ENCODE measurements at regions not wholly inside any gene's neighbourhood (a gene's known extent, or its start where the extent isn't known, plus 50 kb on each side); places are given as distances from the start of the nearest gene placed in this dataset.

GRCh38 chr6:144474904-144475303 is 189.8 kb downstream of the UTRN start:
- Histone ChIP-seq H3K79me2 (ENCODE audit: insufficient read depth, low read length) (no peaks in the 10 kb centered on the region), H3K9me3 (ENCODE audit: low read length) (no peaks in the 10 kb centered on the region), H3K27me3 (ENCODE audit: control insufficient read depth in 1 of 2, insufficient read depth in 2 of 2, low read length in 2 of 2) (no peaks in the 10 kb centered on the region), H3K27ac (ENCODE audit: extremely low read length, insufficient read depth, low read length) (no peak overlapping the region), H2AFZ (ENCODE audit: low read length) (no peak overlapping the region), H3K4me1 (ENCODE audit: insufficient read depth, low read length) (no peaks in the 10 kb centered on the region), H4K20me1 (ENCODE audit: insufficient read depth, low read length) (no peaks in the 10 kb centered on the region), H3K9ac (ENCODE audit: insufficient read depth, low read depth, low read length) (no peak overlapping the region), H3K4me2 (ENCODE audit: low read depth, low read length) (no peak overlapping the region), H3K4me3 (replicated peaks in 1 of 3; ENCODE audit: insufficient read depth in 1 of 3, low read depth in 2 of 3, low read length in 3 of 3) (no peak overlapping the region), H3K36me3 (replicated peaks in 1 of 2; ENCODE audit: control insufficient read depth in 1 of 2, insufficient read depth in 2 of 2, low read length in 2 of 2) (peaks cover 36 to 74% of the 10 kb centered on the region in 2 experiments)
- no peak for DNase-seq (ENCODE audit: low spot score)
- CTCF ChIA-PET (ENCODE audit: low intra/inter-chr PET ratio, low total read pairs) = no interaction called here
- no peak for TF ChIP-seq MTF2 (CRISPR knock-in tag; IDR thresholded peaks at IDR 0.05; ENCODE audit: borderline replicate concordance)
- TF ChIP-seq ZNF292 (CRISPR knock-in tag; IDR thresholded peaks at IDR 0.05; ENCODE audit: borderline replicate concordance, low read depth) = no peak
- TF ChIP-seq CENPBD1 (CRISPR knock-in tag; IDR thresholded peaks at IDR 0.05; ENCODE audit: borderline replicate concordance, low read depth) = no peak
- TF ChIP-seq MED1 (CRISPR knock-in tag; IDR thresholded peaks at IDR 0.05) = no peak
- TF ChIP-seq RBM22 (optimal IDR thresholded peaks at IDR 0.05; ENCODE audit: low read length) = peak; percentile 18
- FAIRE-seq = no peak
- intact Hi-C loops (cut with micrococcal nuclease; ENCODE audit: unreplicated experiment) = no loop called here
- no peak for ATAC-seq
- BruUV-seq (replicated peaks) = no TSS peak
- in situ Hi-C loops (cut with HindIII; ENCODE audit: extremely low pct_ligation_motif_present, low pct_unique_long_range_greater_than_20kb) = no loop called here
- POLR2A ChIA-PET = no interaction called here

- BruUV-seq (replicated peaks) = no TSS peak
- no peaks in the 10 kb centered on the region for H3K27me3 ChIP-seq (ENCODE audit: control insufficient read depth in 1 of 2, insufficient read depth in 2 of 2, low read length in 2 of 2)
- TF ChIP-seq ZBTB2 (CRISPR knock-in tag; IDR thresholded peaks at IDR 0.05; ENCODE audit: low read depth) (no peak), SP1 (IDR thresholded peaks at IDR 0.05) (no peak), SP1 (CRISPR knock-in tag; IDR thresholded peaks at IDR 0.05) (no peak), PRDM4 (CRISPR knock-in tag; IDR thresholded peaks at IDR 0.05; ENCODE audit: borderline replicate concordance) (no peak), PHF21A (CRISPR knock-in tag; IDR thresholded peaks at IDR 0.05) (no peak), MTA3 (CRISPR knock-in tag; IDR thresholded peaks at IDR 0.05) (no peak), GATA4 (IDR thresholded peaks at IDR 0.05; ENCODE audit: borderline replicate concordance, low read depth) (no peak)
- H2AFZ ChIP-seq (ENCODE audit: low read length) = no peak overlapping the region
- no peaks in the 10 kb centered on the region for H3K9me3 ChIP-seq (ENCODE audit: low read length)
- CTCF ChIA-PET (ENCODE audit: low intra/inter-chr PET ratio, low total read pairs) = no interaction called here
- no peak for FAIRE-seq
- H3K36me3 ChIP-seq (replicated peaks in 1 of 2; ENCODE audit: control insufficient read depth in 1 of 2, insufficient read depth in 2 of 2, low read length in 2 of 2) = peaks cover 40 to 79% of the 10 kb centered on the region in 2 experiments
- H3K4me1 ChIP-seq (ENCODE audit: insufficient read depth, low read length) = no peaks in the 10 kb centered on the region
- no peak overlapping the region for H3K4me2 ChIP-seq (ENCODE audit: low read depth, low read length)
- H3K27ac ChIP-seq (ENCODE audit: extremely low read length, insufficient read depth, low read length) = no peak overlapping the region
- intact Hi-C loops (cut with micrococcal nuclease; ENCODE audit: unreplicated experiment) = no loop called here
- no peak overlapping the region for H3K9ac ChIP-seq (ENCODE audit: insufficient read depth, low read depth, low read length)
- H4K20me1 ChIP-seq (ENCODE audit: insufficient read depth, low read length) = no peaks in the 10 kb centered on the region
- POLR2A ChIA-PET = no interaction called here
- ATAC-seq = no peak
- in situ Hi-C loops (cut with HindIII; ENCODE audit: extremely low pct_ligation_motif_present, low pct_unique_long_range_greater_than_20kb) = no loop called here
- no peak overlapping the region for H3K4me3 ChIP-seq (replicated peaks in 1 of 3; ENCODE audit: insufficient read depth in 1 of 3, low read depth in 2 of 3, low read length in 3 of 3)
- DNase-seq (ENCODE audit: low spot score) = no peak
- no peaks in the 10 kb centered on the region for H3K79me2 ChIP-seq (ENCODE audit: insufficient read depth, low read length)
Observed at GRCh38 chr6:144475411-144475810, 190.3 kb downstream of the UTRN start.

Data from HepG2 (cell line).